GM21360 (cell line): ENCODE measurements at regions not wholly inside any gene's neighbourhood (a gene's known extent, or its start where the extent isn't known, plus 50 kb on each side); places are given as distances from the start of the nearest gene placed in this dataset.
"Not testable (repeated sequence)": the region's sequence is repeated elsewhere in the genome, so short reads cannot be mapped to it uniquely, and the experiment has no call there.

Source experiments
- ATAC-seq: cut with Tn5 transposase; IDR thresholded peaks from one replicate; pipeline ENCODE4 v1.9.1; 2021; ENCODE audit warnings: mild to moderate bottlenecking, moderate library complexity; ENCODE audit not compliant: unreplicated experiment

- ATAC-seq: no peak
Measured at GRCh38 chr2:154961676-154962075, 263.2 kb downstream of the KCNJ3 start.

- peak; percentile 87 for ATAC-seq
Measured at GRCh38 chr2:154960802-154961583, 262.5 kb downstream of the KCNJ3 start.

GRCh38 chr2:154952346-154952980, 254.0 kb downstream of the KCNJ3 start:
- ATAC-seq: no peak

GRCh38 chr2:154947416-154947815, 248.9 kb downstream of the KCNJ3 start:
- not testable (repeated sequence) for ATAC-seq

- ATAC-seq: no peak
Measured at GRCh38 chr2:154945984-154946383, 247.5 kb downstream of the KCNJ3 start.

- no peak for ATAC-seq
Measured at GRCh38 chr2:154941379-154941778, 242.9 kb downstream of the KCNJ3 start.

GRCh38 chr2:154934213-154934612, 235.7 kb downstream of the KCNJ3 start:
- ATAC-seq: no peak

GRCh38 chr2:154924531-154924930, 226.0 kb downstream of the KCNJ3 start:
- no peak for ATAC-seq

- no peak for ATAC-seq
Measured at GRCh38 chr2:154914561-154914960, 216.1 kb downstream of the KCNJ3 start.

- no peak for ATAC-seq
Measured at GRCh38 chr2:154912215-154912614, 213.7 kb downstream of the KCNJ3 start.

- ATAC-seq: no peak
Measured at GRCh38 chr2:154911729-154912128, 213.2 kb downstream of the KCNJ3 start.

GRCh38 chr2:154910701-154911100, 212.2 kb downstream of the KCNJ3 start:
- ATAC-seq: no peak

- no peak for ATAC-seq
Measured at GRCh38 chr2:154908327-154908726, 209.8 kb downstream of the KCNJ3 start.
